Osteocyte (in vitro differentiated cells): ENCODE measurements at regions not wholly inside any gene's neighbourhood (a gene's known extent, or its start where the extent isn't known, plus 50 kb on each side); places are given as distances from the start of the nearest gene placed in this dataset.
"Not testable (repeated sequence)": the region's sequence is repeated elsewhere in the genome, so short reads cannot be mapped to it uniquely, and the experiment has no call there.

Experiments used
- DNase-seq: peaks from one replicate; pipeline ENCODE4 v3.0.0; 2021; ENCODE audit warnings: mixed read lengths; ENCODE audit not compliant: unreplicated experiment; ENCODE audit errors: extremely low spot score
- H3K27ac Mint-ChIP-seq: one replicate; pipeline ENCODE4 v1.8.0; 2021; ENCODE audit warnings: mild to moderate bottlenecking, mixed read lengths; ENCODE audit not compliant: unreplicated experiment
- H3K27me3 Mint-ChIP-seq: one replicate; pipeline ENCODE4 v1.8.0; 2021; ENCODE audit warnings: mixed read lengths; ENCODE audit not compliant: unreplicated experiment
- H3K36me3 Mint-ChIP-seq: one replicate; pipeline ENCODE4 v1.8.0; 2021; ENCODE audit warnings: mixed read lengths; ENCODE audit not compliant: unreplicated experiment
- H3K4me1 Mint-ChIP-seq: one replicate; pipeline ENCODE4 v1.8.0; 2021; ENCODE audit warnings: mixed read lengths; ENCODE audit not compliant: unreplicated experiment
- H3K4me3 Mint-ChIP-seq: one replicate; pipeline ENCODE4 v1.8.0; 2021; ENCODE audit warnings: mild to moderate bottlenecking, moderate library complexity, mixed read lengths; ENCODE audit not compliant: unreplicated experiment
- H3K9me3 Mint-ChIP-seq: one replicate; pipeline ENCODE4 v1.8.0; 2021; ENCODE audit warnings: mixed read lengths; ENCODE audit not compliant: unreplicated experiment
- TF ChIP-seq, protein P1 (sequence below): fragments of 200-600 bp; sonication (generic); IDR thresholded peaks from 2 replicates; pipeline ENCODE4 v1.5.0; 2021; ENCODE audit warnings: antibody characterized with exemption, mild to moderate bottlenecking, moderate library complexity

DNA sequence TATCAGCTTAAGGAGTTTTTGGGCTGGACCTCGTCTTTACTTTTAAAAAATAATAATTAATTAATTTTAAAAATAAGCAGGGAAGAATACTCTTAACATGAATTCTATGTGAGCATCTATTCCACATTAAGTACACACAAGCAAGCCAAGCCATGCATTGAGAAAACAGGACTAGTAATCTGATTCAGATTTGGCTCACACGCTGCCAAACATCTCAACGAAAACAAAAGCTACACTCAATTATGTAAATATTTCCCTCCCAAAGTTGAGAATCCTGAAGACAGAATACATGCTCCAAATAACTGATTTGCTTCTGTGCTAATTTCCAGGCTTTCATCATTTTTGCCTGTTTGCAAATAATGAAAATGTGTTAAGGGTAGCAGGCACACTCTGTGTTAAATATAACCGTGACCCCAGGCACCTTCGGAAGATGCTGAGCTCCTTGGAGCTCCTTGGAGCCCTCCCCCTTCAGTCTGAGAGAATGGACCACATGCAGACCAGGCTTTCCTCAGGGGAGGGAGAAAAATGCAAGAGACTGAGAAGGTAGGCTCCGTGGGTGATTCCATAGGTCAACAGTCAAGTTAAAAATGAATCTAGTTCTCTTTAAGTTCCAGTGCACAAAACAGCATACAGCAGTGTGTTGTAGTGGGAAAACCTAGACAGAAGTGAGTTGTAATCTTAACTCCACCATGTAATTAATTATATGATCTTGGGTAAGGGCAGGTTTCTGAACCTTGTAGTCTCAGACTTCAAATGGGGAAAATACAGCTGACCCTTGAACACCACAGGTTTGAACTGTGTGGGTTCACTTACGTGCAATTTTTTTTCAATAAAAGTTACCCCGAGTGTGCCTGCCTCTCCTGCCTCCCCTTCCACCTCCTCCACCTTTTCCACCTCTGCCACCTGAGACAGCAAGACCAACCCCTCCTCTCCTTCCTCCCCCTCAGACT is 161.3 kb upstream of the RREB1 start:
- TF ChIP-seq, protein P1, sequence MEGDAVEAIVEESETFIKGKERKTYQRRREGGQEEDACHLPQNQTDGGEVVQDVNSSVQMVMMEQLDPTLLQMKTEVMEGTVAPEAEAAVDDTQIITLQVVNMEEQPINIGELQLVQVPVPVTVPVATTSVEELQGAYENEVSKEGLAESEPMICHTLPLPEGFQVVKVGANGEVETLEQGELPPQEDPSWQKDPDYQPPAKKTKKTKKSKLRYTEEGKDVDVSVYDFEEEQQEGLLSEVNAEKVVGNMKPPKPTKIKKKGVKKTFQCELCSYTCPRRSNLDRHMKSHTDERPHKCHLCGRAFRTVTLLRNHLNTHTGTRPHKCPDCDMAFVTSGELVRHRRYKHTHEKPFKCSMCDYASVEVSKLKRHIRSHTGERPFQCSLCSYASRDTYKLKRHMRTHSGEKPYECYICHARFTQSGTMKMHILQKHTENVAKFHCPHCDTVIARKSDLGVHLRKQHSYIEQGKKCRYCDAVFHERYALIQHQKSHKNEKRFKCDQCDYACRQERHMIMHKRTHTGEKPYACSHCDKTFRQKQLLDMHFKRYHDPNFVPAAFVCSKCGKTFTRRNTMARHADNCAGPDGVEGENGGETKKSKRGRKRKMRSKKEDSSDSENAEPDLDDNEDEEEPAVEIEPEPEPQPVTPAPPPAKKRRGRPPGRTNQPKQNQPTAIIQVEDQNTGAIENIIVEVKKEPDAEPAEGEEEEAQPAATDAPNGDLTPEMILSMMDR, result no peak
- Mint-ChIP-seq H3K36me3 (peaks cover 3% of the 10 kb centered on the region), H3K4me1 (no peaks in the 10 kb centered on the region), H3K4me3 (no peak overlapping the region), H3K27ac (no peak overlapping the region), H3K27me3 (no peaks in the 10 kb centered on the region), H3K9me3 (peaks cover 7% of the 10 kb centered on the region)
- no peak for DNase-seq

DNA sequence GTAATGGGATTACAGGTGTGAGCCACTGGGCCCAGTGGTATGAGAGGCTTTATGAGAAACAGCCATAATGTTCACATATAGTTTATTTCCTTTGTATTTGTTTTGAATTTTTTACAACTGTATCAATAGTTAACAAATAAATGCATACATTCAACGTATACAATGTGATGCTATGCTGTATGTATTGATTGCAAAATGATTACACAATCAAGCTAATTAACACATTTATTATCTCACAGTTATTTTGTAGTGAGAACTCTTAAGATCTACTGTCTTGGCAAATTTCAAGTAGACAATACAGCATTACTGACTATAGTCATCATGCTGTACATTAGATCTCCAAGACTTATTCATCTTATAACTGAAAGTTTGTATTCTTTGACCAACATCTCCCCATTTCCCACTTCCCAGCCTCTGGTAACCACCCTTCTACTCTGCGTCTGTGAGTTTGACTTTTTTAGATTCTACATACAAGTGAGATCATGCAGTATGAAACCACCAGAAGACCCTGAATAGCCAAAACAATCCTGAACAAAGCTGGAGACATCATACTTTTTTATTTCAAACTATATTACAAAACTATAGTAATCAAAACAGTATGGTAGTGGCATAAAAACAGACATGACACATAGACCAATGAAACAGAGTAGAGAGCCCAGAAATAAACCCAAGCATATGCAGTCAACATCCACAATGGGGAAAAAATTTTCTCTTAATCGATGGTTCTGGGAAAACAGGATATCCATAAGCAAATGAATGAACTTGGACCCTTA is 157.2 kb upstream of the RREB1 start:
- H3K9me3 Mint-ChIP-seq, result peaks cover 9% of the 10 kb centered on the region
- H3K4me1 Mint-ChIP-seq, result no peaks in the 10 kb centered on the region
- no peak for DNase-seq
- H3K27ac Mint-ChIP-seq, result no peak overlapping the region
- H3K36me3 Mint-ChIP-seq, result peaks cover 3% of the 10 kb centered on the region
- no peak overlapping the region for H3K4me3 Mint-ChIP-seq
- TF ChIP-seq, protein P1, result no peak
- no peaks in the 10 kb centered on the region for H3K27me3 Mint-ChIP-seq

DNA sequence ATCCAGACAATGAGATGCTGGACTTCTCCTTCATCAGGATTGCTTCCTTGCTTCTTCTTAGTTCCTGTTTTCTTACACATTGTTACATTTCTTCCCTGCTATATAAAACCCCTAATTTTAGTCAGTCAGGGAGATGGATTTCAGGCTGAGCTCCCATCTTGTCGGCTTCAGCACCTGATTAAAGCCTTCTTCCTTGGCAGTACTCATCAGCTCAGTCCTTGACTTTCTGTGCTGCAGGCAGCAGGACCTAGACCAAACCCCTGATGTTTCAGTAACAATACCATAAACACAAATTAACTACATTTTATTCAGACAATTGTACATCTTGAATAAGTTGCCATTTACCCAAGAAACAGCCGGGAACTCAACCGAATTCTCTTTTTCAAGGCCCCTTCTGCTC is 156.4 kb upstream of the RREB1 start:
- TF ChIP-seq, protein P1, result no peak
- DNase-seq, result no peak
- Mint-ChIP-seq H3K4me1 (no peaks in the 10 kb centered on the region), H3K9me3 (peaks cover 9% of the 10 kb centered on the region), H3K4me3 (no peak overlapping the region), H3K27ac (no peak overlapping the region), H3K36me3 (peaks cover 3% of the 10 kb centered on the region), H3K27me3 (no peaks in the 10 kb centered on the region)

DNA sequence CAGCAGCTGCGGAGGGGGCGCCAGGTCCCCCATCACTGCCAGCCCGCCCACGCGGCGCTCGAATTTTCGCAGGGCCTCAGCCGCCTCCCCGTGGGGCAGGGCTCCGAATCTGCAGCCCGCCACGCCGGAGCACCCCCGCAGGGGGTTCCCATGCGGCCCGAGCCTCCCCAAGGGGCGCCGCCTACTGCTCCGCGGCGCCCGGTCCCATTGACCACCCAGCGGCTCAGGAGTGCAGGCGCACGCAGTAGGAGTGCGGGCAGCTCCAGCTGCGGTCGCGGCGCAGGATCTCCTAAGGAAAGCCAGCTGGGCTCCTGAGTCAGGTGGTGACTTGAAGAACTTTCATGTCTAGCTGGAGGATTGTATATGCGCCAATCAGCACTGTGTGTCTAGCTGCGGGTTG is 155.3 kb upstream of the RREB1 start:
- peaks cover 9% of the 10 kb centered on the region for H3K9me3 Mint-ChIP-seq
- H3K27me3 Mint-ChIP-seq, result no peaks in the 10 kb centered on the region
- TF ChIP-seq, protein P1, result no peak
- no peak overlapping the region for H3K4me3 Mint-ChIP-seq
- no peaks in the 10 kb centered on the region for H3K4me1 Mint-ChIP-seq
- H3K36me3 Mint-ChIP-seq, result peaks cover 3% of the 10 kb centered on the region
- DNase-seq, result no peak
- no peak overlapping the region for H3K27ac Mint-ChIP-seq

DNA sequence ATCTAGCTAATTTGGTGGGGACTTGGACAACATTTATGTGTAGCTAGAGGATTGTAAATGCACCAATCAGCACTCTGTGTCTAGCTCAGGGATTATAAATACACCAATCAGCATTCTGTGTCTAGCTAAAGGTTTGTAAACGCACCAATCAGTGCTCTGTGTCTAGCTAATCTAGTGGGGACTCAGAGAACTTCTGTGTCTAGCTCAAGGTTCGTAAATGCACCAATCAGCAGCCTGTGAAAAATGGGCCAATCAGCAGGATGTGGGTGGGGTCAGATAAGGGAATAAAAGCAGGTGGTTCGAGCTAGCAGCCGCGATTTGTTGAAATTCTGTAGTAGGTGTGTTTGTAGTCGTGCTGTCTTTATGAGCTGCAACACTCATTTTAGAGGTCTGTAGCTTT is 154.8 kb upstream of the RREB1 start:
- not testable (repeated sequence) for DNase-seq, H3K4me3 Mint-ChIP-seq, H3K27me3 Mint-ChIP-seq, H3K4me1 Mint-ChIP-seq, H3K27ac Mint-ChIP-seq, H3K9me3 Mint-ChIP-seq, H3K36me3 Mint-ChIP-seq
